Panc1 (cell line): ENCODE measurements at regions not wholly inside any gene's neighbourhood (a gene's known extent, or its start where the extent isn't known, plus 50 kb on each side); places are given as distances from the start of the nearest gene placed in this dataset.

Experiments
- ATAC-seq: fragments of 200-7000 bp; cut with Tn5 transposase; 2 replicates; pipeline ENCODE4 v1.9.1; 2020; ENCODE audit warnings: mild to moderate bottlenecking, moderate library complexity
- BruUV-seq: library from RNA; stranded (reverse); fragments of 400-500 nt; replicated peaks from 2 replicates; lab custom pipeline; 2021; lab: Mats Ljungman, UMichigan
- CTCF ChIA-PET: fragments of 300-600 bp; sonication (Branson Sonifier 250); formaldehyde crosslinking; loops from one replicate; lab custom pipeline; 2022; ENCODE audit warnings: antibody characterized with exemption; lab: Charles Lee
- POLR2A ChIA-PET: fragments of 300-600 bp; sonication (Branson Sonifier 250); formaldehyde crosslinking; loops from one replicate; lab custom pipeline; 2022; ENCODE audit warnings: antibody characterized with exemption; lab: Charles Lee
- DNase-seq: peaks from one replicate; pipeline ENCODE4 v3.0.0-alpha.2; 2010; ENCODE audit warnings: low read depth, low spot score
- H3K27ac ChIP-seq: 2 replicates; pipeline ENCODE4 v1.5.1; 2011; ENCODE audit warnings: mild to moderate bottlenecking, low read length, inconsistent platforms
- H3K27me3 ChIP-seq: fragments of 200-500 bp; sonication (Bioruptor generic); 2 replicates; pipeline ENCODE4 v1.6.0; 2014; ENCODE audit warnings: low read length, inconsistent platforms; ENCODE audit not compliant: control insufficient read depth, insufficient read depth
- H3K36me3 ChIP-seq: fragments of 200-500 bp; sonication (Bioruptor generic); 2 replicates; pipeline ENCODE4 v1.5.1; 2014; ENCODE audit warnings: inconsistent platforms, mild to moderate bottlenecking, low read length, moderate library complexity; ENCODE audit not compliant: control insufficient read depth, insufficient read depth
- H3K4me1 ChIP-seq: 2 replicates; pipeline ENCODE4 v1.5.1; 2011; ENCODE audit warnings: inconsistent platforms, mild to moderate bottlenecking, low read length, moderate library complexity; ENCODE audit not compliant: control insufficient read depth, insufficient read depth
- H3K4me3 ChIP-seq, 2 experiments: 2 replicates each; pipeline ENCODE4 v1.5.1; 2011 to 2012; ENCODE audit warnings: low read depth in 2 of 2, low read length in 2 of 2, mild to moderate bottlenecking in 2 of 2, inconsistent platforms in 1 of 2, moderate library complexity in 1 of 2
- H3K9me3 ChIP-seq: fragments of 200-500 bp; sonication (Bioruptor generic); 2 replicates; pipeline ENCODE4 v1.5.1; 2014; ENCODE audit warnings: low read depth, mild to moderate bottlenecking, inconsistent platforms, low read length, moderate library complexity; ENCODE audit not compliant: control insufficient read depth, insufficient read depth
- POLR2AphosphoS5 ChIP-seq: IDR thresholded peaks from 2 replicates; pipeline ENCODE4 v1.6.1; 2012; ENCODE audit warnings: mild to moderate bottlenecking, low read depth, low read length, moderate library complexity
- SIN3A ChIP-seq: IDR thresholded peaks from 2 replicates; pipeline ENCODE4 v1.6.1; 2012; ENCODE audit warnings: low read depth, mild to moderate bottlenecking, low read length, moderate library complexity, borderline replicate concordance; ENCODE audit not compliant: insufficient read depth
- TCF7L2 ChIP-seq: IDR thresholded peaks from 2 replicates; pipeline ENCODE4 v1.6.1; 2011; ENCODE audit warnings: mild to moderate bottlenecking, low read depth, low read length, inconsistent platforms
- in situ Hi-C: cut with HindIII; loops from 2 replicates; pipeline ENCODE4 v1.10.0; 2016; ENCODE audit warnings: low sequenced_read_pairs, low pct_unique_long_range_greater_than_20kb
- intact Hi-C: fragments of 100-400 bp; cut with micrococcal nuclease; formaldehyde crosslinking; loops from one replicate; pipeline ENCODE4 v1.10.0; 2022; ENCODE audit not compliant: unreplicated experiment
- TF ChIP-seq, protein P1 (sequence below): fragments of 450-650 bp; IDR thresholded peaks from 2 replicates; pipeline ENCODE4 v1.5.1; 2017; ENCODE audit warnings: mild to moderate bottlenecking
- TF ChIP-seq, protein P2 (sequence below), 2 experiments: IDR thresholded peaks; 2 replicates each; pipeline ENCODE4 v1.6.1; 2011 to 2012; ENCODE audit warnings: low read depth in 2 of 2, control low read depth in 1 of 2, low read length in 1 of 2, mild to moderate bottlenecking in 1 of 2, moderate library complexity in 1 of 2; ENCODE audit not compliant: insufficient read depth in 1 of 2

DNA sequence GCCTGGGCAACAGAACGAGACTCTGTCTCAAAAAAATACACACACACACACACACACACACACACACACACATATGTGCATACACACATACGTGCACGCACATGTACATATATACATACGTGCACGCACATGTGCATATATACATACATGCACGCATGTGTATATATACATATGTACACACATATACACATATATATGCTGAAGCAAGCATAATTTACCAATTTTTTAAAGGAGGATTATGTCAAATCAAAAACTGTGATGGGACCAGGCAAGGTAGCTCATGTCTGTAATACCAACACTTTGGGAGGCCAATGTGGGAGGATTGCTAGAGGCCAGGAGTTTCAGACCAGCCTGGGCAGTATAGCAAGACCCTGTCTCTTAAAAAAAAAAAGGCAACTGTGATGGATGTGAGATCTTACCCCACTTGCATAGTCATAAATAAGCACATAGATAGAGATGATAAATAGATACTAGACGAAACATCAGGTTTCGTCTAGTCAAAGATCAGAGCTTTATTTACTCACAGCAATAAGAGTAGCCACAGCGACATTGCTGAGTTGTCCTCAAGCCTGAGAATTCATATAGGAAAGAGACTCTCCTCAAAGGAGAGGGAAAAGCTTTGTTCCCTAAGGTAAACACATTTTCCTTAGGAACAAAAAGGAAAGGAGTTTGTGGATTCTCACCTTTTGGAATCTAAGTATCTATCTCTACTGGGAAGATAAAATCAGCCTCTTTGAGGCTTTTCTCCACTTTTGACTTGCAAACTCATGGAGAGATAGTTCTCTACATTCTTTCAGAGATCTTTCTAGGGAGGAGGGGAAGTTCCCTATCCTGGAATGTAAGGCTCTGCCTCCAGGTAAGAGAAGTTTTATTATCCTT is 74.7 kb upstream of the AMN1 start:
- H3K27ac ChIP-seq, result no peak overlapping the region
- POLR2A ChIA-PET, result no interaction called here
- ATAC-seq (no peak), DNase-seq (no peak)
- no peaks in the 10 kb centered on the region for H3K9me3 ChIP-seq
- intact Hi-C loops, result no loop called here
- CTCF ChIA-PET, result interaction anchor here (0.6 kb wide), 1 partner anchor 206 kb away, joined by 3 read pairs; no protein-coding TSS in a partner anchor
- H3K4me1 ChIP-seq, result no peaks in the 10 kb centered on the region
- in situ Hi-C loops, result no loop called here
- TF ChIP-seq TCF7L2 (no peak), POLR2AphosphoS5 (no peak), SIN3A (no peak)
- TF ChIP-seq, protein P1, sequence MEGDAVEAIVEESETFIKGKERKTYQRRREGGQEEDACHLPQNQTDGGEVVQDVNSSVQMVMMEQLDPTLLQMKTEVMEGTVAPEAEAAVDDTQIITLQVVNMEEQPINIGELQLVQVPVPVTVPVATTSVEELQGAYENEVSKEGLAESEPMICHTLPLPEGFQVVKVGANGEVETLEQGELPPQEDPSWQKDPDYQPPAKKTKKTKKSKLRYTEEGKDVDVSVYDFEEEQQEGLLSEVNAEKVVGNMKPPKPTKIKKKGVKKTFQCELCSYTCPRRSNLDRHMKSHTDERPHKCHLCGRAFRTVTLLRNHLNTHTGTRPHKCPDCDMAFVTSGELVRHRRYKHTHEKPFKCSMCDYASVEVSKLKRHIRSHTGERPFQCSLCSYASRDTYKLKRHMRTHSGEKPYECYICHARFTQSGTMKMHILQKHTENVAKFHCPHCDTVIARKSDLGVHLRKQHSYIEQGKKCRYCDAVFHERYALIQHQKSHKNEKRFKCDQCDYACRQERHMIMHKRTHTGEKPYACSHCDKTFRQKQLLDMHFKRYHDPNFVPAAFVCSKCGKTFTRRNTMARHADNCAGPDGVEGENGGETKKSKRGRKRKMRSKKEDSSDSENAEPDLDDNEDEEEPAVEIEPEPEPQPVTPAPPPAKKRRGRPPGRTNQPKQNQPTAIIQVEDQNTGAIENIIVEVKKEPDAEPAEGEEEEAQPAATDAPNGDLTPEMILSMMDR, result no peak
- TF ChIP-seq, protein P2, sequence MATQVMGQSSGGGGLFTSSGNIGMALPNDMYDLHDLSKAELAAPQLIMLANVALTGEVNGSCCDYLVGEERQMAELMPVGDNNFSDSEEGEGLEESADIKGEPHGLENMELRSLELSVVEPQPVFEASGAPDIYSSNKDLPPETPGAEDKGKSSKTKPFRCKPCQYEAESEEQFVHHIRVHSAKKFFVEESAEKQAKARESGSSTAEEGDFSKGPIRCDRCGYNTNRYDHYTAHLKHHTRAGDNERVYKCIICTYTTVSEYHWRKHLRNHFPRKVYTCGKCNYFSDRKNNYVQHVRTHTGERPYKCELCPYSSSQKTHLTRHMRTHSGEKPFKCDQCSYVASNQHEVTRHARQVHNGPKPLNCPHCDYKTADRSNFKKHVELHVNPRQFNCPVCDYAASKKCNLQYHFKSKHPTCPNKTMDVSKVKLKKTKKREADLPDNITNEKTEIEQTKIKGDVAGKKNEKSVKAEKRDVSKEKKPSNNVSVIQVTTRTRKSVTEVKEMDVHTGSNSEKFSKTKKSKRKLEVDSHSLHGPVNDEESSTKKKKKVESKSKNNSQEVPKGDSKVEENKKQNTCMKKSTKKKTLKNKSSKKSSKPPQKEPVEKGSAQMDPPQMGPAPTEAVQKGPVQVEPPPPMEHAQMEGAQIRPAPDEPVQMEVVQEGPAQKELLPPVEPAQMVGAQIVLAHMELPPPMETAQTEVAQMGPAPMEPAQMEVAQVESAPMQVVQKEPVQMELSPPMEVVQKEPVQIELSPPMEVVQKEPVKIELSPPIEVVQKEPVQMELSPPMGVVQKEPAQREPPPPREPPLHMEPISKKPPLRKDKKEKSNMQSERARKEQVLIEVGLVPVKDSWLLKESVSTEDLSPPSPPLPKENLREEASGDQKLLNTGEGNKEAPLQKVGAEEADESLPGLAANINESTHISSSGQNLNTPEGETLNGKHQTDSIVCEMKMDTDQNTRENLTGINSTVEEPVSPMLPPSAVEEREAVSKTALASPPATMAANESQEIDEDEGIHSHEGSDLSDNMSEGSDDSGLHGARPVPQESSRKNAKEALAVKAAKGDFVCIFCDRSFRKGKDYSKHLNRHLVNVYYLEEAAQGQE (IDR thresholded peaks at IDR 0.05; ENCODE audit: insufficient read depth in 1 of 2, low read depth in 2 of 2, low read length in 1 of 2), result no peak
- BruUV-seq, result no TSS peak
- no peaks in the 10 kb centered on the region for H3K36me3 ChIP-seq
- no peaks in the 10 kb centered on the region for H3K27me3 ChIP-seq
- H3K4me3 ChIP-seq, result no peak overlapping the region

DNA sequence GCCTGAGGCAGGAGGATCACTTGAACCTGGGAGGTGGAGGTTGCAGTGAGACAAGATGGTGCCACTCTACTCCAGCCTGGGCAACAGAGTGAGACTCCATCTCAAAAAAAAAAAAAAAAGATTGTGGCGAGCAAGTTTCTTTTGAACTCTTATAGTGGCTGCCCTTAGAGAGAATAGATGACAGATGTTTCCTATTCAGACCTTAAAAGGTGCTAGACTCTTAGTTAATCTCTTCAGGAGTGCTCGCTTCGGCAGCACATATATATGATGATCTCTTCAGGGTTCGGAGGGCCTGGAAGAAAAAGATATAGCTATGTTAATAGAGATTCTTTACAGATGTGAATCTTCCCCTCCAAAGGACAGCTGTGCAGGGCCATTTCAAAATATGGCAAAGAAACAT is 73.1 kb upstream of the AMN1 start:
- Histone ChIP-seq H3K27me3 (no peaks in the 10 kb centered on the region), H3K4me3 (no peak overlapping the region), H3K4me1 (no peaks in the 10 kb centered on the region), H3K36me3 (no peaks in the 10 kb centered on the region), H3K27ac (no peak overlapping the region), H3K9me3 (no peaks in the 10 kb centered on the region)
- ATAC-seq, result no peak
- BruUV-seq, result no TSS peak
- DNase-seq, result no peak
- ChIA-PET CTCF (no interaction called here), POLR2A (interaction anchor here (0.6 kb wide), 1 partner anchor 14 kb away, joined by 3 read pairs; no protein-coding TSS in a partner anchor)
- TF ChIP-seq, protein P2 (IDR thresholded peaks at IDR 0.05; ENCODE audit: insufficient read depth in 1 of 2, low read depth in 2 of 2, low read length in 1 of 2), result no peak
- TF ChIP-seq POLR2AphosphoS5 (no peak), TCF7L2 (no peak), SIN3A (no peak)
- TF ChIP-seq, protein P1, result no peak
- in situ Hi-C loops (no loop called here), intact Hi-C loops (no loop called here)
